COLO829 (cell line): ENCODE measurements at regions not wholly inside any gene's neighbourhood (a gene's known extent, or its start where the extent isn't known, plus 50 kb on each side); places are given as distances from the start of the nearest gene placed in this dataset.
"Not testable (repeated sequence)": the region's sequence is repeated elsewhere in the genome, so short reads cannot be mapped to it uniquely, and the experiment has no call there.

Experiments
- DNase-seq: peaks from one replicate; pipeline ENCODE4 v3.0.0; 2012; ENCODE audit warnings: low spot score

DNA sequence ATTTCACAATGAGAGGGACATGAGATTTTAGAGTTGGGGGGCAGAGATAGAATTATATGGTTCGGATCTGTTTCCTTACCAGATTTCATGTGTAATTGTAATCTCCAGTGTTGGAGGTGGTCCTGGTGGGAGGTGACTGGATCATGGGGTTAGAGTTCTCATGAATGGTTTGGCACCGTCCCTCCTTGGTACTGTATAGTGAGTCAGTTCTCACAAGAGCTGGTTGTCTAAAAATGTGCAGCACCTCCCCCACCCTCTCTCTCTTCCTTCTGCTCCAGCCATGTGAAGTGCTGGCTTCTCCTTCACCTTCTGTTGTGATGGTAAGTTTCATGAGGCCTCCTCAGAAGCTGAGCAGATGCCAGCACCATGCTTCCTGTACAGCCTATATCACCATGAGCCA lies 138.1 kb downstream of the SCG2 start:
- no peak for DNase-seq

- no peak for DNase-seq
Observed at GRCh38 chr2:223465793-223466192, 136.4 kb downstream of the SCG2 start.

DNA sequence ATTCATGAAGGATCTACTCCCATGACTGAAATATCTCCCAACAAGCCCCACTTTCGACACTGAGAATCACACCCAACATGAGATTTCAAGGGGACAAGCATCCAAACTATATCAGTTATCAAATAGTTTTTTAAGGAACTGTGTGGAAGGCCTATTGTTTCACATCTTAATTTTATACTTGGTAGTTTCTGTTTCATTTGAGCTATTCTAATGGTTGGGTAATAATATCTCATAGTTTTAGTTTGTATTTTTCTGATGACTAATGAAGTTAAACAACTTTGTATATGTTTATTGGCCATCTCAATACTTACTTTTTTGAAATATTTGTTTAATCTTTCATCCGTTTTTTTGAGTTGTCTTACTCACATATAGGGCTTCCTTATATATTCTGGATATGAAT lies 135.0 kb downstream of the SCG2 start:
- DNase-seq, result no peak

GRCh38 chr2:223469270-223470046 lies 132.7 kb downstream of the SCG2 start:
- DNase-seq, result peak; percentile 45

DNA sequence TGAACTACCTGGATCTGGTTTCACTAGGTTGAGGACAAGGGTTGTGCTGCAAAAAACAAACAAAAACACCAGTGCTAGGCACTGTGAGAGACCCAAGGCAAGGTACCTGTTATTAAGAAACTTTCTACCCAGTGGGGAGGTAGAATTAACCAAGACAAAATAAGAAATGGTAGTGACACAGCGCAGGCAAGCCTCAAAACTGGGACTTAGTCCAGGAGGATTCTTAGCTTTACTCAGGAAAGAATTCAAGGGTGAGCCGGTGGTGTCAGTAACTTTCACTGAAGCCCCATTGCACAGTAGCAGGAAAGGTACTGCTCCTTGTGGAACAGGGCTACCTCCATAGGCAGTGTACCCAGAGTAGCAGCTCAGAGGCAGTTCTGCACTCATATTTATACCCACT lies 131.6 kb downstream of the SCG2 start:
- no peak for DNase-seq

DNA sequence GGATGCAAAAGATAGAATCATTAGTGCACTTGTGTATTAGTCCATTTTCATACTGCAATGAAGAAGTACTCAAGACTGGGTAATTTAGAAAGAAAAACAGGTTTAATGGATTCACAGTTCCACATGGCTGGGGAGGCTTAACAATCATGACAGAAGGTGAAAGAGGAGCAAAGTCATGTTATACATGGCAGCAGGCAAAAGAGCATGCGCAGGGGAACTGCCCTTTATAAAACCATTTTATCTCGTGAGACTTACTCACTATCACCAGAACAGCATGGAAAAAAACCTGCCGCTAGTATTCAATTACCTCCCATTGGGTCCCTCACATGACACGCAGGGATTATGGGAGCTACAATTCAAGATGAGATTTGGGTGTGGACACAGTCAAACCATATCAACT lies 129.4 kb downstream of the SCG2 start:
- no peak for DNase-seq

- no peak for DNase-seq
Observed at GRCh38 chr2:223474893-223475292, 127.3 kb downstream of the SCG2 start.

DNA sequence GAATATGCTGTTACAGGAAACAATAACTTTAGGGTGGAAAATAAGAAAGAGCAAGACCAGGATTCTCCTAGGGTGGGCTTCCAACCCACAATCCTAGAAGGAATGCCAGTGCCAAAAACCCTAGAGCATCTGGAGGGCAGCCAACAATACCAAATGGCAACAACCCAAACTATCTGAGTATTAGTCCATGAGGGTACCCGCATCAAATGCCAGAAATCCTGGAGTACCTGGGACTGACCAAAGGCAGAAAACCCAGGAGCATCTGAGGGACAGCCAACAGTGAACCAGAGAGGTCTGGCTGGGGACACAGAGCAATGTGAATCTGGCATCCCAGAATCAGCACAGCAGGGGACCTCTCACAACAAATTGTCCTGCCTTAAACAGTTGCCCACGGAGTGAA lies 126.3 kb downstream of the SCG2 start:
- no peak for DNase-seq

DNA sequence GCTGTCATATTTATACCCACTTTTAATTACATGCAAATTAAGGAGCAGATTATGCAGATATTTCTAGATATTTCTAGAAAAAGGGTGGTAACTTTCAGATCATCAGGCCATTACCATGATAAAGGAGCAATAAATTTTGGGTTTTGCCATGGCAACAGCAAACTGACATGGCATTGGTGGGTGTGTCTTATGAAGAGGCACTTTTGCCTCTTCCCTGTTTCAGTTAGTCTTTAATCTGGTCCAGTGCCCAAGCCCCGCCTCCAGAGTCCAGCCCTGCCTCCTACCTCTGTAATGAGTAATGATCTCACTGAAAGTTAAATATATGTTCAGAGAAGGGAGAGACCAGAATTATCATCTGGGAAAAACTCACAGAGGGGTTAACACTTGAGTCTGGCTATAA lies 124.8 kb downstream of the SCG2 start:
- DNase-seq, result no peak

DNA sequence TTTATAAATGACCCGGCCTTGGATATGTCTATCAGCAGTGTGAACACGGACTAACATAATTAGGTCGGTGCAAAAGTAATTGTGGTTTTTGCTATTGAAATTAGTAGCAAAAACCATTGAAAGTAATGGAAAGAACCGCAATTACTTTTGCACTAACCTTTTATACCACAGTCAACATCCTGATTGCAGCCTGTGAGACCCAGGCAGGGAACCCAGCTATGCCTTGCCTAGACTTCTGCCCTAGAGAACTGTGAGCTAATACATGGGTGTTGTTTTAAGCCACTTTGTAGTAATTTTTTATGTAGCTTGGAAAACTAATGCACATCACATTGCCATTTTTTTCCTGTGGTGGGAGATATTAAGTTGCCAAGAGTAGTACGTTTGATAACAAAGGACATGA lies 120.7 kb downstream of the SCG2 start:
- DNase-seq, result no peak

- DNase-seq, result no peak
Observed at GRCh38 chr2:223486751-223487150, 115.4 kb downstream of the SCG2 start.

- no peak for DNase-seq
Observed at GRCh38 chr2:223487214-223487846, 114.8 kb downstream of the SCG2 start.

- DNase-seq, result peak; percentile 14
Observed at GRCh38 chr2:223488814-223489213, 113.3 kb downstream of the SCG2 start.

DNA sequence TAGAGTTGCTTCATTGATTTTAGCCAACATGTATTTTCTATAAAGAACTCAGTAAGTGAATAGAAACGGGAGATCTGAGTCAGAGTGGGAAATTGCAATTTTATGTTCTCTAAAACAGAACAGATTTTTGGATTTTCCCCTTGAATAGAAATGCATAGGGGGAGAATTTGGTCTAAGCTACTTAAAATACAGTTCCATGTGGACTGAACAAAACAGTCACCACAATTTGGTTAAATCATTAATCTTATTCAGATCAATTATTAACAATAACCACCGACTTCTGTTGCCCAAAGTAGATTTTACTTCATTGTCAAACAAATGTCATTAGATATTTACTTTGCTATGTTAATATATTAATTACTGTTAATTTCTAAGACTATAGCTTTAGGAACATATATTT lies 107.7 kb downstream of the SCG2 start:
- DNase-seq, result no peak

GRCh38 chr2:223494942-223495341 lies 107.2 kb downstream of the SCG2 start:
- DNase-seq, result no peak

DNA sequence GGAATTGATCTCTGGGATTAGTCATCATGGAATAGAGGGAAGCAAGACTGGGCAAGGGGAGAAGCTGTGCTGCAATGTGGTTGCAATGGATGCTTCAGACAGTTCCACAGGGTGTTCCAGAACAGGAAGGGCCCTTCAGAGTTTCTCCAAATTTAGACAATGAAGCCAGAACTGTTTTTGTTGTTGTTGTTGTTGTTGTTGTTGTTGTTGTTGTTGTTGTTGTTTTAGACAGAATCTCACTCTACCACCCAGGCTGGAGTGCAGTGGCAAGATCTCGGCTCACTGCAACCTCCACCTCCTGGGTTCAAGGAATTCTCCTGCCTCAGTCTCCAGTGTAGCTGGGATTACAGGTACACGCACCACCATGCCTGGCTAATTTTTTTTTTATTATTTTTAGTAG lies 105.3 kb downstream of the SCG2 start:
- not testable (repeated sequence) for DNase-seq

- DNase-seq, result no peak
Observed at GRCh38 chr2:223500709-223501108, 101.5 kb downstream of the SCG2 start.

- no peak for DNase-seq
Observed at GRCh38 chr2:223501641-223502040, 100.5 kb downstream of the SCG2 start.

DNA sequence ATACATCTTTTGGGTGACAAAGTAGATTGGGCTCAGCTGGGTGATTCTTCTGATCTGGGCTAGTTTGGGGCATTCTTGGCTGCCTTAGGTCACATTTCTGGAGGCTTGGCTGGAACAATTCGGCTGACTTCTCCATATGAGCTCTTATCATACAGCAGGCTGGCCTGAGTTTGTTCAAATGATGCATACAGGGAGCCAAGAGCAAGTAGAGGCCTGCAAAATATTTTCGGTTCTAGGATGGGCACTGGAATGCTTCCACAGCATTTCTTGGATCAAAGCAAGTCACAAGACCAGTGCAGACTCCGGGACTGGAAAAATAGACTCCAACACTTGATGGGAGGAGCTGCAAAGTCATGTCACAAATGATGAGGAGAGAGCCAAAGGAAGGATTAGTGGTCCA lies 98.4 kb downstream of the SCG2 start:
- DNase-seq, result no peak

DNA sequence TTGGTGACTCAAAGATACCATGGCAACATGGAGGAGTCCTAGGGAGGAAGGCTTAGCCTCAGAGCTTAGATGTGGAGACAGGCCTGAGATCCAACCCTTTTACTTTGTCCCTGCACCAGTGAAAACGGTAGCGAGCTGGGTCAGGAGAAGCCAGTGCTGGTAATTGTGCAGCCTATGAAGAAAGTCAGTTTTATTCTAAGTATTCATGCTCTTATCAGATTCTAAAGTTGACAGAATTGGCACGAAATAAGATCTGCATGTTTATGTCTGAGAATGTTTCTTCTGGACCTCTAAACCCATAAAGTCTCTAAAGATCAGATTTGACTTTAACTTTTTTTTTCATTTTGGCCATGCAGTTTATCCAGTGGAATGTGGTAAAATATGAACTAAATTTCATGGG lies 93.8 kb downstream of the SCG2 start:
- no peak for DNase-seq

DNA sequence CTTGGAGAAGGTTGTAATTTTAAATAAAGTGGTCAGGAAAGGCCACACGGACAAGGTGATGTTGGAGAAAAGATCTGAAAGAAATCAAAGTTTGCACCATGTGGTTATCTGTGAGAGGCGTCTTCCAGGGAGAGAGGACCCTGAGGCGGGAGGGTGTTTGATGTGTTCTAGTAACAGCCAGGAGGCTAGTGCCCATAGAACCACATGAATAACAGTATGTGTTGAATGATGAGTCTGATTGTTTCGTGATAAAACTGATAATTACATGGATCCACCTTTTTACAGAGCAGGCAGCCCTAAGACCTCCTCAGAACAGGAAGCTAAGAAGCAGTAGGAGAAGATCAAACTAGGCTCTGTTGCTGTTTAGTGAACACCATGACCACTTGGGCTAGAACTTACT lies 91.4 kb downstream of the SCG2 start:
- no peak for DNase-seq

- no peak for DNase-seq
Observed at GRCh38 chr2:223511168-223511567, 91.0 kb downstream of the SCG2 start.

DNA sequence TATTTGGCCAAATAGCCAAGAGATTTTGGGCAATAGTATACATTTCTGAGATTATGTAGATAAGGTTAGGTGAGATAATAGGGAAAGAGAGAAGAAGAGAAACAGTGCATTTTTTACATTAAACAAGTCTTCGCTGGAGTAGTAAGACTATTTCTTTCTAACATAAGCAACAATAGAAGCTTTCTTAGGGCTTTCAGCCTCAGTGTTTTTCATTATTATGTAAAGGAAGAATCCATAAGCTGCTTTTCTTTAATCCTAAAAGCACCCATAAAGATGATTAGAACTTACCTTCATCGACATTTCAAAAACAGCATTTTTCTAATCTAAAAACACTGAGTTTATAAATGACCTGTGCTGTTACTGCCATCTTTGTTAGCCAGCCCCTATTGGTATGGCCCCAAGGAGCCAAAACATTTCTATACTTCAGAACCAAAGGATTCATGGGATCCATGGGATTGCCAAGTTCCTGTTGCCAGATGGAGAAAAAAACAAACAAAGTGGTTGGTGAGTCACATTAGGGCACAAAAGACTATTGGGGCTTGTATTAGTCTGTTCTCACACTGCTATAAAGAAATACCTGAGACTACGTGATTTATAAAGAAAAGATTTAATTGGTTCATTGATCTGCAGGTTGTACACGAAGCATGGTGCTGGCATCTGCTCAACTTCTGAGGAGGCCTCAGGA lies 88.2 kb downstream of the SCG2 start:
- no peak for DNase-seq
